ENCODE measurements at regions not wholly inside any gene's neighbourhood (a gene's known extent, or its start where the extent isn't known, plus 50 kb on each side); places are given as distances from the start of the nearest gene placed in this dataset.

DNA sequence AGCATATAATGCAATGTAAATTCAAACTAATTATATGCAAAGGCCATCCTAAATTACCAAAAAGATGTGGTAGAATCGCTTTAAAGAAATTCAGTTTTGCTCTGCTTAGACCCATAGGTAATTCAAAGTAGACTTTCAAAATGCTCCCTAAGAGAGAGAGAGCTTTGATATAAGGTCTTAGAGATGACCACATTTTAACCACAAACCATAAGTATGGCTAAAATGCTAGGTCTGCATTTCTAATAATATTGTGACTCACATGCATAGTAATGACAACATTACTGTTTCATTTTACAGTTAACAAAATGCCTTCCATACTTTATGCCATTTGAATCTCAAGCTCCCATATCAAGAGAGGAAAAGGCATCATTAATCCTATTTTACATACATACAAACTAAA is 144.5 kb downstream of the RAD51AP2 start:
- TF ChIP-seq POLR2A (IDR thresholded peaks at IDR 0.05) = no peak
- TF ChIP-seq, protein P1, sequence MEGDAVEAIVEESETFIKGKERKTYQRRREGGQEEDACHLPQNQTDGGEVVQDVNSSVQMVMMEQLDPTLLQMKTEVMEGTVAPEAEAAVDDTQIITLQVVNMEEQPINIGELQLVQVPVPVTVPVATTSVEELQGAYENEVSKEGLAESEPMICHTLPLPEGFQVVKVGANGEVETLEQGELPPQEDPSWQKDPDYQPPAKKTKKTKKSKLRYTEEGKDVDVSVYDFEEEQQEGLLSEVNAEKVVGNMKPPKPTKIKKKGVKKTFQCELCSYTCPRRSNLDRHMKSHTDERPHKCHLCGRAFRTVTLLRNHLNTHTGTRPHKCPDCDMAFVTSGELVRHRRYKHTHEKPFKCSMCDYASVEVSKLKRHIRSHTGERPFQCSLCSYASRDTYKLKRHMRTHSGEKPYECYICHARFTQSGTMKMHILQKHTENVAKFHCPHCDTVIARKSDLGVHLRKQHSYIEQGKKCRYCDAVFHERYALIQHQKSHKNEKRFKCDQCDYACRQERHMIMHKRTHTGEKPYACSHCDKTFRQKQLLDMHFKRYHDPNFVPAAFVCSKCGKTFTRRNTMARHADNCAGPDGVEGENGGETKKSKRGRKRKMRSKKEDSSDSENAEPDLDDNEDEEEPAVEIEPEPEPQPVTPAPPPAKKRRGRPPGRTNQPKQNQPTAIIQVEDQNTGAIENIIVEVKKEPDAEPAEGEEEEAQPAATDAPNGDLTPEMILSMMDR (IDR thresholded peaks at IDR 0.05) = no peak
- TF ChIP-seq POLR2AphosphoS5 (IDR thresholded peaks at IDR 0.05; ENCODE audit: insufficient read depth in 1 of 2, low read depth in 1 of 2) = no peak
